GM18909 (cell line): ENCODE measurements at regions not wholly inside any gene's neighbourhood (a gene's known extent, or its start where the extent isn't known, plus 50 kb on each side); places are given as distances from the start of the nearest gene placed in this dataset.
"Not testable (repeated sequence)": the region's sequence is repeated elsewhere in the genome, so short reads cannot be mapped to it uniquely, and the experiment has no call there.

Experiments
- ATAC-seq: cut with Tn5 transposase; IDR thresholded peaks from one replicate; pipeline ENCODE4 v1.9.1; 2021; ENCODE audit warnings: mild to moderate bottlenecking; ENCODE audit not compliant: unreplicated experiment, poor library complexity

DNA sequence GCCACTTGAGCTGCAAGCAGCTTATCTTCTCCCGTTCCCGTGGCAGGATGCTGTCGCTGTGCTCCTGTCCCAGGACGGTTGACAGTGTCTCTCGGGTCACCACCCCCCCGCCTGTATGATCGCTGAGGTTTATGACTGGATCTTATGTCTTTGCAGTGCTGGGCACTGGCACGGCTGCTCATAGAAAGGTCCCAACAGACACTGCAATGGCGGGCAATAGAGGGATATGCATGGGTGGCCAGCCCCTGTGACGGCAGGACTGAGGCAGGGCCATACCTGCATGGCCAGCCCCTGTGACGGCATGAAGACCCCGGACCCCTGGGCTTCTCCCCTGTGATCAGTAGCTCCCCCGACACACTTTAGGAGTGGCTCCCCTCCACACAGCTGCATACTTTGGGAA is 307.2 kb downstream of the TEX29 start:
- no peak for ATAC-seq

DNA sequence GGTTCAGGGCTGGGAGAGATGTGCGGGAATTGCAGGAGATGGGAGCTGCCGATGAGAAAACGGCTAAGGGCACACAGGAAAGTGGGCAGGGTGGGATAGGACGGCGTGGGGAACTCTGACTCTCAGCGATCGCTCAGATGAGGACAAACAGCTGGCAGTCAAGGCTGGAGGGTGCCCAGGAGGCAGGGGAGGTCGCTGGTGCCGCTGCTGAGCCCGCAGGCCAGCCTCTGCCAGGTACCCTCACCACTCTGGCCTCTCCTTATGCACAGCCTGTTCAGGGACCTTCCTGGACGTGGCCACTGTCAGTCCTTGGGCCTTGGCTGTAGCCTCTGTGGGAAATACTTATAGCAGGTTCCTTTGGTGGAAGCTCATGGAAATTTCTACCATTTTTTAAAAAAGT is 308.6 kb downstream of the TEX29 start:
- ATAC-seq, result no peak

DNA sequence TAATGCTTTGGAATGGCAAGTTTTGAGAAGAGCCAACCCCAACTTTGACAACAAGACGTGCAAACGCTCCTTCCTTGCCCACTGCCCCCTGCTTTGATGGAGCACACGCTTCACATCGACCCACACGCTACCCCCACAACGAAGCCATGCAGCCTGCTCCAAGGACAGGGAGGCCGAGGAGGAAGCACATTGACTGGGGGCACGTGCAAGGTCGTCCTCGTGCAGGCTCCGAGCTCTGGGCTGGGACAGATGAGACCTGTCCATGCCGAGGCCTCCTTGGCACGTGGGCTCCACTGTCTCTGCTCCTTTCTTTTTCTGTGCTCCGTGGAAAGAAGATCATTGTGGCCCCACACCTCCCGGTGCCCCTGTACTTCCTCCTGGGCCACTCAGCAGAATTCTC is 309.0 kb downstream of the TEX29 start:
- no peak for ATAC-seq

DNA sequence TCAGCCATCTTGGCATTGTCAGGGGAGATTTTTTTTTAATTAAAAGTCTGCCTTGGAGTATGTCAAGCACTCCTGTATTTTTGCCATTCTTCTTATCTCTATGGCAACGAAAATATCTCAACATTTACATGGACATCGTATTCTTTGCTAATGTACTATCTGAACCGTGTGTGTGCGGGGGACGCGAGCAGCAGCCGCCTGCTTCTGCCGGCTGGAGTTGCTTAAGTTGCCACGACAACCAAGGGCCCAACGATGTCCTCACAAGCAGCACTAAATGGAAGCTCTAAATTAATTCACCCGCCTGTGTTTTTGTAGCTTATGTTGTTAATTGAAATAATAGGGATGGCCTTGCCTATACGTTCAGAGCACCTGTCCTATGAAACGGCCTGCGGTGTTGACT is 309.5 kb downstream of the TEX29 start:
- ATAC-seq, result no peak

DNA sequence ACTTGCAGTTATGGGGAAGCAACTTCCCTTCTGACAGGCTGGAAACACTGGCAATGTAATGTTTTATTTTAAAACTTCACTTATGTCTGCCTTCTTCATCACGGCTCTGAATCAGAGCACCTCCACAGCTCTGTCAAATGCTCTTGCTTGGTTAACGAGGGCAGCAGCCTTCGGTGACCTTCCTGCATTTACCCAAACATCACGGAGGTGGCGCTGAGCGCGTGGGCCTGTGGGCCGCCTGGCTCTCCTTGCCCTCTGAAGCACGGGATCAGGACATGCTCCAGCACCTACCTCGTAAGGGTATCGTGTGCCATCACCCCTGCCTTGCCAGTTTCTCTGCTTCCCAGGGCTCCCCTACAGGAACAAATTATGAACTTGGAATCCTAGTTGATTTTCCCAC is 310.0 kb downstream of the TEX29 start:
- no peak for ATAC-seq

DNA sequence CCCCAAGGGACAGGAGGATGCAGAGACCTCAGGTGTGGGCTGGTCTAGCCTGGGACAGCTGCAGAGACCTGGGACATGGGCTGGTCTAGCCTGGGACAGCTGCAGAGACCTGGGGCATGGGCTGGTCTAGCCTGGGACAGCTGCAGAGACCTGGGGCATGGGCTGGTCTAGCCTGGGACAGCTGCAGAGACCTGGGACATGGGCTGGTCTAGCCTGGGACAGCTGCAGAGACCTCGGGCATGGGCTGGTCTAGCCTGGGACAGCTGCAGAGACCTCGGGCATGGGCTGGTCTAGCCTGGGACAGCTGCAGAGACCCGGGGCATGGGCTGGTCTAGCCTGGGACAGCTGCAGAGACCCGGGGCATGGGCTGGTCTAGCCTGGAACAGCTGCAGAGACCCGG is 310.8 kb downstream of the TEX29 start:
- ATAC-seq, result not testable (repeated sequence)

DNA sequence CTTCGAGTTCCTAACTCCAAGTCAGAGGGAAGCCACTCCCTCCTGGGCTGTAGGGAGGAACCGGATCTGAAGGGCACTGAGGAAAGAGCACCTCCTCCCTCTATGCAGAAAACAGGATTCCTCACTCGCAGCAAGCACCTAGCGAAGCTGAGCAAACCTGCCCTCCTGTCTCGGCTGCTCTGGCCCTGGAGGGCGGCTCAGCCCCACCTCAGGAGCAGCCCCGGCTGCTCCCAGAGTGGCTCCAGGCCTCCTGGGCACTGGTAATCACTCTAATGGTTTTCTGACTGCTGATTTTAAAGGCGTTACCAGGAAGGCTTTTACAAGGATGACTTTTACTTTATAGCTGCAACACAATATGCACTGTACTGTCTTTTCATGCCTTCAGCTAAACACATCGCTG is 312.5 kb downstream of the TEX29 start:
- ATAC-seq, result no peak

DNA sequence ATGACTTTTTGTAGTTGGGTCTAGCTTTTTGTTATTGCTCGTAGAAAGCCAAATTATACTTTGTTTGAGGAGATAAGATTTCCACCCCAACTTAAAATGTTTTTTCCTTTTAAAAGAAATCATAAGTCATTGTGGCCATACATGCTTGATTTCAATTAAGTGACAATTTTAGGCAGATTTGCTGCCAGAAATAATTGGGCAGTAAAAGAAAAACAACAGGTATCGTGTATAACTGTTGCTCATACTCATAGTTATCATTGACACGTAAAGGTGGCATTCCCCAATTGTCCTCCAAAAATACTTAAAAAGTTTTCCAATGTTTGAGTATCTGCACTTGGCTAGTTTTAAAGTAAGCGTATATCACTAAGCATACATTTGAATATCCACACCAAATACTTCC is 313.0 kb downstream of the TEX29 start:
- ATAC-seq, result no peak

DNA sequence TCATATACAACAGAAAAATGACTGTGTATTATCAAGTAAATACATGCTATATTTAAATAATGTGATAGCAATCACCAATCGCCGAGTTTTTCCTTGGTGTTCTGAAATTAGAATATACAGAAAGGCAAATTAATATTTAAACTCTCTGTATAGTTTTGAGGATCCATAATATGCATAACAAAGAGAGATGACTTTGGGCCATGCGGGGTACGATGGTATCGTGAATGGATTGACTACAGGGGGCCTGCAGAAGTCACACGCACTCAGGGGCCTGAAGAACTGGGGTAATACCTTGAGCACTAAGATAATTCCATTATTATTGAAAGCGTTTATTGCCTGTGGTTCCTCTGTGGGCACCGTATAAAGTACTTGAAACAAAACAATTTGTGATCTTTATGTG is 314.0 kb downstream of the TEX29 start:
- ATAC-seq, result no peak

DNA sequence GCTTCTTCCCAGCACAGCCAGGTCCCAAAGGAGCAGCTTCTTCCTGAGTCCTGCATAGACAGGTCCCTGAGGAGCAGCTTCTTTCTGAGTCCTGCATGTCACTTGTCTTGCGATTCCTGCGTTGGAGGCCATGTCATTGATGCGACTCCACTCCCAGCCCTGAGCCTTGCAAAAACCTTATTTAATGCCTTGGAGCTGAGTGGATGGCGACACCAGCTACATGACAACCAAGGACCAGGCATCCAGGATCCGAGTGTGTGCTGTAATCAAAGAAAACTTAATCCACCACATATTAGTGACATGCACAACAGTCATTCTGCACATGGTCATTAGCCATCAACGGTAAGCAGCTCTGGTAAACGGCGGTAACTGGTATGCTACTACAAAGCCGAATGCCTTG is 315.8 kb downstream of the TEX29 start:
- ATAC-seq, result no peak

DNA sequence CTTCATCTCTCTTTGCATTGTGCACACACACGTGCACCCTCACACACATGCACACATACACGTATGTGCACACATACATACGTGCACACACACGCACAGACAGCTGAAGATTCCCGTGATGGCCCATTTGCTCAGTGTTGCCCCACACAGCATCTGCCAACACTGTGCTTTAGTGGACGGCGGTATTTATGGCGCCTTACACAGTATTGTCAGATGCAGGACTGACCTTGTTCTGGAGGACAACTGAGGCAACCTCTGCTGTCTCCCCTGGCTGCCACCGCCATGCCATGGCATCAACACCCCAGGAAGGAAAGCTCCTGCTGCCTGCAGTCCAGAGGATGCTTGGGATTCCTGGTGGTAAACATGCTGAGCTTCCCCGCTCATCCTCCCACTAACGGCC is 316.4 kb downstream of the TEX29 start:
- ATAC-seq, result no peak

DNA sequence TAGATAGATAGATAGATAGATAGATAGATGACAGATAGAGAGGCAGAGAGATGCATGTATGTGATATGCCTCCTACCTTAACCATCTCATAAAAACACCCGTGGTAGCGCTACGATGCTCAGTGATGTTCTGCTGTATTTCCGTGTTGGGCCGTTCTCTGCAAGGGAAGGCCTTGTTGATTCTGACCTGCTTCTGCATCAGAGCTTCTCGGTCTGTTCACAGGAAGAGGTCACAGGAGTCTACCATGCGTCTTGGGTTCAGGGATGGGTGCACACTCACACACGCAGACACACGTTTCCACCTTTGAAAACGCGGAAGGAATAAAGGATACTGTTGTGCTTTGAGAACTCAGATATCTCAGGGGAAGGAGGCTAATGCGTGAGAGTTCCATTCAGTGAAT is 316.9 kb downstream of the TEX29 start:
- ATAC-seq, result no peak

DNA sequence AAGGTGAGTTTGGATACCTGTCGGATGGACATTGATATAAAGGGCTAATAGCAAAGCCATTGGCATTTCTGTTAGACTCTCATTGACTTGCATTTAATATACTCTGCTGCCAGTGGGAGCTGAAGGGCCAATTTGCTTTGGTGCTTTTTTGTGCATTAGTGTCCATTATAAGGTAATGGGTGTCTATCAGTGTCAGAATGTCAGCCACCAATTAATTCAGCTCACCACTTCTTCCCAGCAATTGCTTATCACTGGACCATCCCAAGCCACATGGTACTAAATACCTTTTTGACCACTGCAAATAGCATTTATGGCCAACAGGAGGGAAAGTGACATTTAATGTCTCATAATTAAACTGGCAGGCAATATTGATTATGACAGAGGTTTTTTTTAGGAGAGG is 317.8 kb downstream of the TEX29 start:
- no peak for ATAC-seq

DNA sequence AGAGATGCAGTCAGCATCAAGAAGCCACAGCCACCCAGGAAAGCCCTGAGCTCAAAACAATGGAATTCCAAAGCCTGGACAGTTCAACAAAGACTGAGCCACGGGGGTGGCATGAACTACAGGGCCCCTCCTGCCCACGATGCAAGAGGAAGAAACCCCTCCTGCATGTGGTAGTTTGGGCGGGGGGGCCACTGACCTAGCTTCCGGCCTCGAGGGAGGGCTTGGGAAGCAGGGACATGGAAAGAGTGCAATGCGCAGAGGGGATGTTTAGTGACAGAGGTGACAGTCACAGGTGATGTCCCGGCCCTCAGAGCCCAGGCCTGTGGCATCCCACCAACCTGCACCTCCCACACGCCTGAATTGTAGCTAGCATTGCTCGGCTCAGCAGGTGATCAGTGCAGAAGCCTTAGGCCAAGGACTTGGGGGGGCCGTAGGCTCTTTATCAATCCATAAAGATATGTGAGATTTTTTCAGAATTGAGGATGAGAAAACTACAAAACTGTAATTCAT is 318.8 kb downstream of the TEX29 start:
- ATAC-seq, result no peak

DNA sequence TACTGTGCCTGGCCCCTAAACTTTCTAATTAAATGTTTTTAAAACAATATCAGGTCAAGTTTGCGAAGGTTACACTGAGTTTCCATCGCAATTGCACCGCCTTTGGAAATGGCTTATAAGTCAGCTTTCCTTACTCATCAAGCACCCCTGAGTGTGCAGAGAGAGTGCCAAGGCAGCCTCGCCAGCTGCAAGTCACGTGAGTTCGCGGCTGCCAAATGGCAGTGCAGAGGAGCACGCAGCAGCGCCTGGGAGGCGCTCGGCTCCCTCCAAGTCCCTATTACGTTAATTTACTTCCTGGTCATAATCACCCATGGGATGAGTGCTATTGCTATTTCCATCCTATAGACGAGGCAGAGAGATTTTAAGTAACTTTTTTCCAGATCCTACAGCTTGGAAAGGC is 319.6 kb downstream of the TEX29 start:
- no peak for ATAC-seq

DNA sequence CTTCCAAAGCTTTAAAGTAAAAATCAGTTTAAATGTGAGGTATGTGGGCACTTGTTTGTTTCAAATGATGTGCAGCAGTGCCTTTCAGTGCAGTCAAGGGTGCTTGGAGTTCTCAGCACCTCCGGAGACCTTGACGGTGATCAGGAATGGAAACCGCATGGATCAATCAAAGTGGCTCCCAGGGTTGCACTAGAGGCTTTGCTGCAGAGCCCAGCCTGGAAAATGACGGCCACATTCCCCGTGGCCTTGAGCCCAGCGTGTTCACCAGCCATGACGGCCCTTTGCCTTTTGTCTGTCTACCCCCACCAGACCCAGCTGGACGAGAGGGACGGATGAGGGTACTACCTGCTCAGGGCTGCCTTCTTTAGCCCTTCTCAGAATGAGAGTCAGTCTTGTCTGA is 320.0 kb downstream of the TEX29 start:
- ATAC-seq, result no peak

DNA sequence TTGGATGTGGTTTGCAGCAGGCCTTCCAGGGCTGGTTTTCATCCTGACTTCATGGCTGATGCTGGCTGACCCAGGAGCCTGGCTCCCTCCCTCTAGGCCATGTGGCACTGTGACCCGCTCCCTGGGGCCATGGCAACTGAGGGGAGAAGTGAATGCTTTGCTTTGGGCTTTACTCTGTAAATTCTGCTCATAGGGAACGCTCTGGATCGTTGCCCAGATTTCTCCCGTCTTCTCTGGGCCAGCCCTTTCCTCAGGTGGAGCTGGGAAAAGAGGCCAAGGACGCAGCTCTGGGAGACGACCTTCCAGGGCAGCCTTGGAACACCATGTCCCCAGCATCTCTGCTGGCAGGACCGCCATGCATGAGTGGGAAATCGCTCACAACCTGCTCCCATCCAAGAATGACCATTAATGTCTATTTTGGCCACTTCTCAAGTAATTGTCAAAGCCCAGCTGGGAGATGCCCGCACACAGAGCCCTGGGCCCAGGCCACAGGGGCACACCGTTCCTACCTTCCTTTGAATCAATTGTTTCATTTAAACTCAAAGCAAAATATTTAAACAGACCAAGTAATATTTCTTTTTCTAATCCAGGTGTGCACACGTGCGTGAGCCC is 321.8 kb downstream of the TEX29 start:
- ATAC-seq, result no peak

DNA sequence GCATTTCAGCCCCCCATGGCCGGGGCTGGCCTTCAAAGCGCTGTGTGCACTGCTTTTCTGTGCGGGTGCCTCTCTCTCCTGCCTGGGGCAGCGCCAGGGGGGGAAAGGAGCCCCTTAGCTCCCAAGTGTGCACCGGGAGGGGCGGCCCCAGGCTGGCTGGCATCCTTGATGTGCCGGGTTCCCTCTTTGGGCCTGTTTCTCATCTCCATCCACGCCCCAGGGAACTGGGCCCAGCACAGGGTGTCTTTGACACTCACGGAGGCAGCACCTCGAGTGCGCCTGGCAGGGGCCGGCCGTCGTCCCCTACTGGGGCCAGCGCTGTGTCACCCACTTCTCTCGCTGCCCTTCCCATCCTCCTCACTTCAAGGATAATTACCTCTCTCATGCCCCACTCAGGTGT is 324.3 kb downstream of the TEX29 start:
- ATAC-seq, result no peak

DNA sequence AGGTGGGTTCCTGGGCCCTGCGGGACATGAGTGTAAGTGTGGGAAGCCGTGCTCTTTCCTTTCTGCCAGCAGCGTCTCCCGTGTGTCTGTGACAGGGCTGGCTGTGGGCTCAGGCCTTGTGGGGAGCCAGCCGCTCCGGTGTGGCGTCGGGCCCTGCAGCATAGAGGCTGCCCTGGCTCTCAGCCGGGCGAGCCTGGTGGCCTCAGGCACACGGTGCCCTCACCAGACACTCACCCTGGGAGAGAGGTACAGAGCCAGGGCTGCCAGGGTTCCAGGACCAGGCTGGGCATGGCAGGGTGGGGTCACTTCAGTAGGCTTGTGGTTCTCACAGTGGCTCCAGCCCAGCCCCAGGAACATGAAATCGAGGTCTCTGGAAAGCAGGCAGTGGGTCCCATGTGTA is 324.8 kb downstream of the TEX29 start:
- ATAC-seq, result no peak

DNA sequence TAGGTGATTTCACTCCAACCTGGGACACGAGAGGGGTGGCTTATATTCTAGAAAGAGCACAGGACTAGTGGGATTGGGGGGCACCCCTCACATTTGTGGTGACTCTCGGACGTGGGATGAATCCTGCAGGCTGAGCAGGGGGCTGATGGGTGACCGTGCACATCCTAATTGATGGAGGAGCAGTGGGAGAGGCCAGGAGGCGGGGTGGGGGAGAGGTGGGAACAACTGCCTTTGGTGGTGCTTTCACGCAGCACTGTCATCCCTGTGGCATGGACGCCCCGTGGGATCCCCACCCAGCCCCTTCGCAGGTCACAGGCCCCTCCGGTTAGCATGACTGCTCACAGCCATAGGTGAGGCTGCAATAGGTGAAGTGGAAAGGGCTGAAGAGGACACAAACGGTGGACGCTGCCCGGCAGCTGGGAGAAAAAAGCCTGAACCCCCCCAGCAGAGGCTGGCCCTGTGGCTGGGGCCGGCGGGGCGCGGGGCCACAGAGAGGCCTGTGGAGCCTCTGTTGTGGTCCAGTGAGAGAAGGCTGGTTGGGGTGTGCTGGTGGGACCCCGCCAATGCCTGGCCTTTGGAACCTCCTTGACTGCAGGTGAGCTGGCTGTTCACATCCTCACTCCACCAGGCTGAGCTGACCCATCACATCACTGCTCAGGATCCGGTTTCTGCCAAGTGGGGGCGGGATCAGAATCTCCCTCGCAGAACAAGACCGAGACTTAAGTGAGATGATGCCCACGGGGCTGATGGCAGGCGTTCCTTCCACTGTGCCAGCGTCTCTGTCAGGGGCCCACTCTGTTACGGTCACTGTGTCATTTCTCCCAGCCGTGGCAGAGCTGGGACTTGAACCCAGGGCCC is 325.4 kb downstream of the TEX29 start:
- no peak for ATAC-seq

DNA sequence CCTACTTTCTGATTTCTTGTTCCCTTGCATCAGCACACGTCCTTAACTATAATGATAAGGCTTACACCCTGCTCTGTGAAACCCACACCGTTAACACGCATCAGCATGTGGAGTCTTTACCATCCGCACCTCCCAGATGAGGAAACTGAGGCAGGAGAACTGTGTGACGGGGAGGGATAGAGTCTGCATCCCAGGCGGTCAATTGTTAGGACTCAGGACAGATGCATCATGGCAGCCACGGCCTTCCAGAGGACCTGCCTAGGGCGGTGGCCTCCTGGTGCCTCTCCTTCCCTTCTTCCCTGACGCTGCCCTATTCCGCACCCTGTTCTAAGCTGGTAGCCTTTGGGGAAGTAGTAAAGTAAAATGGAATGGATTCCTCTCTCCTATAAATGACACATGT is 326.0 kb downstream of the TEX29 start:
- no peak for ATAC-seq

DNA sequence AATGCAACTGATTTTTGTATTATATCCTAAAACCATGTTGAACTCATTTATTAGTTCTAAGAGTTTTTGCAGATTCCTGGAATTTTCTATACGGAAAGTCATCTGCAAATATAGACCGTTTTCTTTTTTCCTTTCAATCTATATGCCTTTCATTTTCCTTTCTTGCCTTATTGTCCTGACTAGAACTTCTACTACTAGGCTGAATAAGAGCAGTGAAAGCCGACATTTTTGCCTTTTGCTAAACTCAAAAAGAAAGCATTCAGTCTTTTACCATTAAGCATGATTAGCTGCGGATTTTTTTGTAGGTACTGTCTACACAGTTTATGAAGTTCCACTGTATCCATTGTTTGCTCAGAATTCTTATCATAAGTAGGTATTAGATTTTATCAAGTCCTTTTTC is 328.4 kb downstream of the TEX29 start:
- ATAC-seq, result no peak
